GM18517 (cell line): ENCODE measurements at regions not wholly inside any gene's neighbourhood (a gene's known extent, or its start where the extent isn't known, plus 50 kb on each side); places are given as distances from the start of the nearest gene placed in this dataset.
A peak's percentile ranks its signal among the peaks of the same experiment; 100 is the strongest.

ENCODE experiments used
- ATAC-seq: cut with Tn5 transposase; IDR thresholded peaks from one replicate; pipeline ENCODE4 v1.9.1; 2021; ENCODE audit warnings: mild to moderate bottlenecking, moderate library complexity; ENCODE audit not compliant: unreplicated experiment

DNA sequence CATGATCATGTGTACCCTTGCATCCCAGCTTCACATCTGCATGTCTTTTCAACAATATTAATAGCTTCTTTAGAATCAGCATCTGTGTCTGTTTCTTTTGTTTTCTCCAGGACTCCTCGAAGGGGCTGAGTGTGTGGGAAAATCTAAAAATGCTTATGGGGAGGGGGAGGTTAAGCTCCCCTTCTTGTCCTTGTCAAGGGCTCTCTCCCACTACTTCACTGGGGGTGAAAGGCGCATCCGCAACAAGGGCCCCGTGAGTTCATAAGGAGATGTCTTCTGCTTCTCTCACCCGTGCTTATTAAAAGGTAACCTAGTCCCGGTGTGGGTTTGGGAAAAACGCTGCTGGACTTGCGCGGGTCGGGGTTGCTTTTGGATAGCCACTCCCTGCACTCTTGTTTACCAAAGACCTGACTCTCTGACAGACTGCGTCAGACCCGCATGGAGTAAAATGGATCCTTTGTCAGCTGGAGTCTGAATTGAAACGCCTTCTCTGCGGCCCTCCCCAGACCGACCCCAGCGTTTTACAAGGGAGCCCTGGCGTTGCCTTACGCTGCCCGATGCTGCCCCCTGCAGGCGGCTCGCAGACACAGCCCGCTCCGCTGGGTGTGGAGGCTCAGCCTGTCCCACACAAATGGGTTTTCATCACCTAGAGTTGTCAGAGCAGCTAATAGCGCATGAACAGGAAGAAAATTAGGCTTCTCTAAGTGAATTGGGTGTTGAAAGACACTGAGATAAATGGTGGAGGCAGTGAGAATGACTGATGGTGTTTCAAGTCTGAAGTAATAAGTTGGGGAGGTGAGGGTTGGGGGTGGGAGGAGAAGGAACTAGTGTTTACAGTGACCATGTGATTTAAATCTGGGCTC, 53.8 kb downstream of the IER5 start:
- ATAC-seq: peak; percentile 67

DNA sequence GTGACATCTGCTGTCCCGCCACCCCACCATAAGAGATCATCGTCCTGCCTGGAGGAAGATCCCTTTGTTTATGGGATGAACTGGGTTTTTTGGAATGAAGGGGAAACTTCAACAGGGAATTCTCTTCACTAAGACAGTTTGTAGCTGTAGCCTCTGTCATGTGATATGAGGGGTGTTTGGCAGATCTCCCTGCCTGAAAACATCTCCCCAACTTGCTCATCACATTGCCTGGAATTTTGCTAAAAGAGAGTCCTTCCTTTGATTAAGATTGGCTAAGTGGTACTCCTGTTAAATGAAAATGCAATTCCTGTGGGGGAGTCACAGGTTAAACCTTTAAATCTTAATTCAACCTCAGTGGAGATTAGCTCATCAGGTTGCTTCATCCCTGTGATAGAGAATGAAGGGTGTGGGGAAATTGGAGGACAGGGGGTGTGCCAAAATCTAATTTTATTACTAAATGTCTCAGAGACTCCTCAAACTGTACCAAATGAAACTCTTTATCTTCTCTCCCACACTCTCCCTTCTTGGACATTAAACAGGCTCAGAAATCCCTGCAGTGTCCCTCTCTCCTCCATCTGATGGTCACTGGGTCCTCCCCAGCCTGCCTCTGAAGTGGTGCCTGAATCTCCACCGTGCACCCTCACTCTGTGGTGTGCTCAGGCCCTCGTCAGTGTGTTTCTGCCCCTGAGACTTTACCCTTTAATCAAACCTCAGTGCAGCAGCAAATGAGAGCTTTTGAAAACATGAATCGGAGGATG, 54.8 kb downstream of the IER5 start:
- no peak for ATAC-seq

DNA sequence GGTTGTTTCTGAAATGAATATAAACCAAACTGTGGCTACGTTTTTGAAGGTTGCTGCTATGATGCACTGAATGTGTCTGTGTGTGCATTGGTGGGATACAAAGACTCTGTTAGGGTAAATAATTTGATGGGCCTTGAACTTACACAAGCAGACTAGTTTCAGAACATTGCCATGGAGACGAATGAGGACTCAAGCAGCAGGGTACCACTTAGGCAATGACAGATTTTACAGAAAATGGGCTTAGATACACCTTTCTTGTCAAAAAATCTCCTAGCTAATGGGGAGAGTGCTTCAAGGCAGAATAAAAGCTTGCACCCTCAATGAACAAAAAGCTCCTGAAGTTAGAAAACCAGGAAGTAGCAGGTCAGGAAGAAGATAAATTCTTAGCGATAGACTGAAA, 55.7 kb downstream of the IER5 start:
- no peak for ATAC-seq

DNA sequence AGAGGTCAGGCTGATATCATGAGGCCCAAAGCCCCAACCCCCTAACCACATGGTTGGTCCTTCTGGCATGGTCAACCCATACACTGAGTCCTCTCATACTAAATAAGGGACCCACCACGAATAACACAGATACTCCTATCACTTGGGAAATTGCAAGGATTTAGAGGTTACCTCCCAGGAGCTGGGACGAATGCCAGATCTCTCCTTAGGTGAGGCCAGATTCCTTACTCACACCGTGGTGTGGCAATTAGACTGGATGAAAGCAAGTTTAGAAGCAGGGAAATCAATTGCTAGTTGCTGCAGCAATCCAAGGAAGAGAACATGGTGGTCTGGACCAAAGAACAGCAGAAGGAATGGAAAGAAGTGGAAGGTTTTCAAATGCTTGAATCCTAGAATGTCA, 60.1 kb downstream of the IER5 start:
- no peak for ATAC-seq

DNA sequence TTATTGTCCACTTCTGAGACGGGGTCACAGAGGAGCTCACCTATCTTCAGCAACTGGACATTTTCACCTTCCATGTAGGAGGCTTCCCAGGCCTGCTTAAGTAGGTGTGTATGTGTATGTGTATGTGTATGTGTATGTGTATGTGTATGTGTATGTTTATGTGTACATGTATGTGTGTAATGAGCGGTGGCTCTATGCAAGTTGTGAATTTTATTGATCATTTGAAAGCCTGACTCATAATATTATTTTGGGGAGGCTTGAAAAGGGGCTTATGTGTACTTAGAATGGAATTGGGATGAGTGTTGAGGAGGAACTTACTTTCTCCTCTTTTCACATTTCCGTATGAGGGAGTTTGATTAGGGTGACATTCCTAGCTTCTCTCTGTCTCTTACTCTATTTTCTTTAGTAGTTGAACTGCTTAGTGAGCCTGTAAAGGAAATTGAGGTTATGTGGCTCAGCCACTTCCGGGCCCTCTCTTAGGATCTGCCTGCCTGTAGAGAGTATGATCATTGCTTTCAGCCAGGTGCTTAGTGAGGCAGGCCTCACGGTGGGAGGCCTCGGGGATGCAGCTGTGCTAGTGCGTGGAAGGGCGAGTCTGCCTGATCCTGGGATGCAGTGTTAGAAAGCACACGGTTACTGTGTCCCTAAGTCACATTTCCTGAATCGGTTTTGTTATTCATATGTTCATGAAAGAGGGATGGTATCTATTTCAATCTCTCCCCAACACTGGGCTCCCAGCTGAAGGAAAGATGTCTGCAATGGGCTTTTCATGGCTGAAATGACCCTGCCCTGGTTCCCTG, 61.0 kb downstream of the IER5 start:
- ATAC-seq: peak; percentile 66

DNA sequence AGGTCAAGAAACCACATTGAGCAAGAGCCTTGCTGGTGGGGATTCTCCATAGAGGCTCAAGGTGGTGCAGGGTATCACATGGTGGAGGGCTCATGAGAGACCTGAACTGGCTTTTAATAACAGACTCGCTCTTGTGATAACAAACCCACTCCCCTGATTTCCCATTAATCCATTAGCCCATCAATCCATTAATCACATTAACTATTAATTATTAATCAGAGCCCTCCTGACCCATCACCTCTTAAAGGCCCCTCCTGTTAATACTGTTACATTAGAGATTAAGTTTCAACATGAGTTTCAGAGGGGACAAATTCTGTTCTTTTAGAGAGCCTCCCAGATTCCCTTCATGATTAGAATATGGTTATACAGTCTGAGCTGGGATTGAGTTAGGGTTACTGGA, 61.8 kb downstream of the IER5 start:
- ATAC-seq: no peak

DNA sequence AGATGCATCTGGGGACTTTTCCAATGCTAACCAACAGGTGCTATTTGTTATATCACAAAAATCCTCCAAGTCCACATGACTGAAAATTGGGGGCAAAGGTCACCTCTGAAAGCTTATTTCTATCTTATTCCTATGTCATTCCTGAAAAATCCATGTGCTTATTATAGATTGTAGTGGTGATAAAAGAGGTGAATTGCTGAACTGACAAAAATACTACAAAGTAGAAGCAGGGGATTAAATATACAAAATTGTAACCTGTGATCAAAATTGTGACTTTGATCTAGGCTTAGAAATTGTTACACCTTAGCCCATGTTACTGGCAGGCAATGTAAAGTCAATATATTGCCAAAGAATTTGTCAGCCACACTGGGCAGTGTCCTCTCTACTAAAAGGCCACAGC, 62.3 kb downstream of the IER5 start:
- ATAC-seq: no peak

DNA sequence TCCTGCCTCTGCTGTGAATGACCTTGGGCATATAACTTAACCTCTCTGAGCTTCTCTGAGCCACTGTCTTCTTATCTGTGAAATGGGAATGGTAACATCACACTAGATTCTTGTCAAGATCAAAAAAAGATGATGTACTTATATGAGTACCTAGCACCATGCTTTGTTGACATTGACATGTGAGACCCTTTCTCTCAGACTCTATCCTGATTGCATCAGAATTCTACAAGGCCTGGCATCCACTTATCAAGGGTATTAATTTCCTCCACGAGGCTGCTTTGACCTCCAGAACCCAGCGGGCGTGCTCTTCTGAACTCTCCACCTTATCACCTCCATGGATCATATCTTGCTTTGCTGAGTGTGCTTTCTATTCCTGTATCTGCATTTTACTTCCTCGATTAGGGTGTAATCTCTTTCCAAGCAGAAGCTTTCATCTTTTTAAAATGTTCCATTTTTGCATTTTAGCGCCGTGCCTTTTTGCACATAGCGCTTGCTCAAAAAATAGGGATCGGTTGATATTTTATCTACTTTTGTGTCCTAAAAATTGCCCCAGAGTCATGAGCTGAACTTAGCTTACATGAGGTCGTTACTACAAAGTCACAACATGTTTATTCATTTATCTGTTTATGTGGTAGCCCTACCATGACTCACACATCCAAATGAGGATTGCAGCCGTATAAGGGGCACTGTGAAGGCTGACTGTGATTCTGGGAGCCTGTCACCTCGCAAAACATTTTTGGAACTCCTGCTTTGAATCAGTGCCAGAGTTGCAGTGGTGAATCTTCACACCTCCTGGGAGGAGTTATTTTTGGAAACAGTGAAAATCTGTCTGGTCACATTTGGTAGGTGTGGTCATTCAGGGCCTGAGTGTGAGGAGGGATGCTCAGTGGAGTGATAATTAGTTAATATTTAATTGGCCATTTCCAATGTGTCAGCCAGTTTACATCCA, 63.2 kb downstream of the IER5 start:
- peak; percentile 33 for ATAC-seq

DNA sequence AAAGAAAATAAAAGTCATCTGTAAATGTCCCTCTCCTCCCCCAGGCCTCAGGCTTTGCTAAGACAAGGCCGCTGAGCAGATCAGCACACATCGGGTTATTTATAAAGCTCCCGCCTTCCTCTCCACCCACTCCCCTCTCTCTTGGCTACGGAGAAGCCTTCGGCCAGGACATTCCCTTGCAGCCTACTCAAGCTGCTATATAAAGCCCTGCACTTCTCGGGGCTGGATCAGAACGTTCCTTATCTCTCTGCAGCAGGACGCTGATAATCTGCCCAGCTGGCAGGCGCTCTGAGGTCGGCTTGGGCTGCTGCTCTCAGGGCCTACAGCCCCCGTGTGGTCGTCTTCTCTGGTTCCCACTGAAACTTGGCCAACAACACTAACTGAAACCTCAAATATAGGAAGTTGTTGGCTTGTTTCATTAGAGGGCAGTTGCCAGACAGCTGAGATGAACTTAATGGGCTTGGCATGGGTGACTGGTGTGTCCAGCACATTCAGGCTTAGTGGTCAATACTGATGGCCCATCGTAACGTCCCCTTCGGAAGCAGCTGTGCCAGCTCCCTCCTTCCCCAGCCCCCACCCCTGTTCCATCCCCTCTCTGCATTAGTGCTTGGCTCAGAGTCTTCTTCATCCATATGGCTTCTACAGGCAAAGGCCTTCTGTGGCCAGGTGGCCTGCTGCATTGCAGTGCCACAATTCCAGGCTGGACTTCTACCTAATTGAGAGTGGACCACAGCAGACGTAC, 64.6 kb downstream of the IER5 start:
- ATAC-seq: peak; percentile 67

DNA sequence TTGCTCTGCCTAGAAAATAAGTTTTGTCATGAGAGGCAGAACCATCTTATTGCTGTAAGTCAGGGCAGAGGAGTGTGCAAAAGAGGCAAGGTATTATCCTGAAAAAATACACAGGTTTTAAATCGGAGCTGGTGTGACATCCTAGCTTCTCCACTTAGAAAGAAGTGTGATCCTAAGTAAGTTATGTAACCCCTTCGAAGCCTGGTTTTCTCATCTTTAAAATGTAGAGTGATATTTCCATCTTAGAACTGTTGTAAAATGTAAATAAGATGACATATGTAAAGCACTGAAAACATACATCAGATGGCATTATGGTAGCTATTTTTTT, 65.1 kb downstream of the IER5 start:
- no peak for ATAC-seq

DNA sequence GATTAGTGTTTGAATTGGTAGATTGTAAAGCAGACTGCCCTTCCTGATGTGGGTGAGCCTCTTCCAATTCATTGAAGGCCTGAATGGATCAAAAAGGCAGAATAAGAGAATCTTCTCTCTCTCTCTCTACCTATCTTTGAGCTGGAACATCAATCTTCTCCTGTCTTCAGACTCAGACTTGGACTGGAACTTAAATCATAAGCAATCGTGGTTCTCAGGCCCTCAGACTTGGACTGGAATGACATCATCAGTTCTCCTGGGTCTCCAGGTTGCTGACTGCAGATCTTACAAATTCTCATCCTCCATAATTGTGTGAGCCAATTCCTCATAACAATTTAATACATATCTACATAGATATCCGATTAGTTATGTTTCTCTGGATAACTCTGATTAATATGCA, 66.8 kb downstream of the IER5 start:
- no peak for ATAC-seq

DNA sequence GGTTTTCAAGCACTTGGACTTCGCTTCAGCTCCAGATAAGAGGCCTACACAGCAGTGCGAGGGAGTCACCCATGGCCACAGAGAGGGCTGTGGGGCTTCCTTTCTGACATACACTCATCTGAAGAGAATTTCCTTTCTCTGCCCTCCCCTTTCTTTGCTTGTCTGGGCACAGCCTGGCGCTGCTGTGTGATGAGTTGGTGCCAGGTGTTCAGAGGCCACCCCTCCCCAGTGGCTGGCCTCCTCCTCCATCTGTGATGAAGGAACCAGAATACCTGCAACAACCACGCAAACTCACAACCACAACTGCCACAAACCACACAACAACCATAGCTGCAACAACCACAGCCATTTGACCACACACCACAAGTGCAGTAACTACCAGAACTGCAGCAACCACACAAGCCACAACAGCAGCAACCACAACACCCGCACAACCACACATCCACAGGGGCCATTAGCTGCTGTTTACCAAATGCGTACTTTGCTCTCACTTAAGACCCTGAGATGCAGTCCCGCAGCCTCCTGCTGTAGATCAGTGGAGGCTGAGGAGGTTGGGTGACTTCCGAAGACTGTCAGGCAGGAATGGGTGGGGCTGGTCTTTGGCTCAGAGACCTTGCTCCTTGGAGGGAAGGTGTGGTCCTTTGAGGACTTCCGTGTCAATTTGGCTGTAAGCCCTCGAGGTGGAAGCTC, 71.1 kb downstream of the IER5 start:
- peak; percentile 52 for ATAC-seq

DNA sequence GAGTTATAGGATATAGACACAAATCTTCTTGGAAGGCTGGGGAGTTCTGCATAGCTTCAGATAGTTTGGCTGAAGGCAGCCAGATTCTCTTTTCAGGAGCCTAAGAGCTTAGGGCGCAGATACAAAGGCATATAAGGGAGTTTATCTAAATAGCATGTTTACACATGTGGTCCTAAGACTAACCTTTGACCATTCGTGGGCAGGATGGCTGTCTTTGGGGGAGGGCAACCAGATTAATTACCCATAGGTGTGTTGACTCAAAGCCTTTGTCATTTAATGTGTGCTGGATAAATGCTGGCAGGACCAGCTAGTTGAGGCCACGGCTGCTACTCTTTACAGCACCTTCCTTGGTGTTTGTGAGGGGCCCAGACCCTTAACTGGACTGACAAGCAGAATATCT, 71.8 kb downstream of the IER5 start:
- ATAC-seq: no peak

DNA sequence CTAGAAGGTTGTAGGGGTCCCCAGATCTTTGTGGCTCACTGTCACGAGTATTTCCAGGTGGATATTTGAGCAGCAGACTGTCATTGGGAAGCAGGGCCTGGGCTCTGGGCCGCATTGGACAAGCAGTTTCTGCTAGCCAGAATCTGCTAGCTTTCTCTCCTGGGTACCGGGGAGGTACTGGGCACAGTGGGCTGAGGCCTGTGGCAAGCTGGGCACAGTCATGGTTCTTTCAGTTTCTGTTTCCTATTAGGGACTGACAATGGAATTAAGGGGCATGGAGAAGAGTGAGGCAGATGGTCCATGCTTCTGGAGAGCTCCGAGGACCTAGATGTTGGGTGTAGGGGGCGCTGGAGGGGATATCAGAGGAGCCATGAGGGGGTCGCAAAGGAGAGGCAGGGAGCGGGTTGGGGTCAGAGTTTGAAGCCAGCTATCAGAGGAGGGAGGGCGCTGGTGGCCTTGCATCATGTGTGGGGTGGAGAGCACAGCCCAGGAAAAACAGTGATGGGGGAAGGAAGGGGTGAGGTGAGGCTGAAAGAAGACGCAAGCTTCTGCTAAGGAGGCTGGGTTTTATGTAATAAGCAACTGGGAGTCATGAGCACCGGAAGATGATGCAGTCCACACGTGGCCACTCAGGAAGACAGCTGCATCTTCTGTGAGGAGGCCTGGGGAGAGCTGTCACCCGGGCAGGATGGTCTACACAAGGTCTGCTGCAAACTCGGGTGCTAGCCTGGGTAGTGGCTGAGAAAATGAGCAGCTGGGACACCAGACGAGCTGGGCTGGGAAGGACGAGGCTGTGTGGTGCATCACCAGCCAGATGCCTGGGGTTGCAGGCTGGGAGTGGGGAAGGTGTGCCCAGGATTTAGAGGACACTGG, 72.7 kb downstream of the IER5 start:
- ATAC-seq: no peak

DNA sequence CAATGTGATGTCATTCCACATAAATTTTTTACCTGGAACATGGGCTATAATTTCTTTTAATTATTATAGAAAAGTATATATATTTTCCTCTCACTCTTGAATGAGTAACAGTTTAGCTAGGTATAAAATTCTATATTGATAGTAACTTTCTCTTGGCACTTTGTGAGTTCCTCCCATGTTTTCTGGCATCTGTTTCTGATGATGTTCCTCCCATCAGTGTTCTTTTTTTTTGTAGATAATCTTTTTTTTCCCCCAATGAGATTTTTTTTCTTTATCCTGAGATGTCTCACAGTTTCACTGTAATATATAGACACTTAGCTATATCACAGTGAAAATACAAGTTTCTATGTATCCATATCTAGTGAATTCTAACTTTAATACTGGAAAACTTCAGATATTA, 75.2 kb downstream of the IER5 start:
- no peak for ATAC-seq

DNA sequence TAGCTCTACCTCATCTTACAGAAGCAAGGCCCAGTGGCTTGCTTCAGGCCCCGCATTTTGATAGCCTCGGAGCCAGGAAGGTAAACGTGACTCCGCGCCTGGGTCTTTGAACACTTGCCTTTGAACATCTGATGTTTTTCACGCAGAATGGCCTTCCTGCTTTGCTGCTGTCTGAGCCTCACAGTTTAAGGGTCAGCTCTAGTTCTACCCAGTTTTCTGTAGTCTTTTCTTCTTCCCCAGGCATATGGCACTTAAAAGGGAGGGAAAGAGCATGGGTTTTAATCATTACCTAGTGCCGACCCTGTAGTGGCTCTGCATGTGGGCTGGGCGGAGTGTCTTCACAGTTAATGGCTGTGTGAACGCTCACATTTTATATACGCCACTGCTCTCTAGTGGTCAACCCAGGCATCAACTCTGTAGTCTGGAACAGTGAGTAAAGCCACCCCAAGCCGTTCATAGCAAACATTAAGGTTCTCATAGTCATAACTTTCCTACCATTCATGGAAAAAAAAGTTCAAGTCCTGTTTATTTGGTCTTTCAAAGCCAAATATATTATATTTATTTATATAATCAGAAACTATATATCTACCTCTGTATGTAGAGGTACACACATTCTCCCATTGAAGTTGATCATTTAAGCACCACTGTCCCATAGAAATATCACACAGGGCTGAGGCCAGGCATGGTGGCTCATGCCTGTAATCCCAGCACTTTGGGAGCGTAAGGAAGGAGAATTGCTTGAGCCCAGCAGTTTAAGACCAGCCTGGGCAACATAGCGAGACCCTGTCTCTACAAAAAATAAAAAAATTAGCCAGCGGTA, 78.1 kb downstream of the IER5 start:
- peak; percentile 87 for ATAC-seq

DNA sequence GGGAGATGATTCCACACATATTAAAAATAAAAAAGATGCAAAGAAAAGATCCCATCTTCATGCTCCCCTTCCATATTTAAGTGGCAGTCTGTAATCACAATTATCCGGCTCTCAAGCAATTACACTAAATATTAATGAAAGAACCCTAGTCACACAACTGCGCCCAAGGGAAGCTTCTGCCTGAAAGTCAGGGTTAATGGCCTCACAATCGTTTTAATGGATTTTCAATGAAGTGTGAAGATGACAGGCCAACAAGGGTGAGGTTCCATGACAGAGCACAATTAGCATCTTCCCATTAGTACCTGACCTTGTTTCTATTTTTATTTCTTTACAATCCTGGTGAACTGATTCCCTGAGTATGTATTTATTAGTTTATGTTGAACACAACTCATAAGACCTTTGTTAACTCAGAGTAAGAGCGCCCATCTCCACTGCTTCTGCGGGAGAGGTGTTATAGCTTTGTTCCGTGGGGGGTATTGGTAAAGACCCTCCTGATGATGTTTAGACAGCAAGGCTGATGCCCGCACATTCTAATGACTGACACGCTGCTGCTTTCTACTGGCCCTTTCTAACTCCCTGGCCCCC, 80.9 kb downstream of the IER5 start:
- no peak for ATAC-seq
